ENCODE measurements at regions not wholly inside any gene's neighbourhood (a gene's known extent, or its start where the extent isn't known, plus 50 kb on each side); places are given as distances from the start of the nearest gene placed in this dataset.
A peak's percentile ranks its signal among the peaks of the same experiment; 100 is the strongest.

DNA sequence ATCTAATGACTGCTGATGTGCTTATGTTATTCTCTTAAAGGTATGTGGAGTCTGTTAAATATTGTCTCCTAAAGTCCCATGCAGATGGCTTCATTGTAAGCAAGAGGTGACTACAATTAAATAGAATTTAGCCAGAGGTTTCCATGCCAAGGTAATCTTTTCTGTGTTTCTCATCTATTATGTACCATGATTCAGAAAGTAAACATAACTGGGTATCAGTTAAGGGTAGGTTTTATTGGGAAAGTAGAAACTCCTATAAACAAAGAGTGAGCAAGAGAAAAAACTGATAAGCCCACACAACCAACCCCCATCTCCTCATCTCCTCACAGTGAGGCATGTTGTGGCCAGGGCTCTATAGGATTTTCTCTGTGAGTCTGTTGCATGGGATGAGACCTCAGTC, 611.7 kb downstream of the SNAPC1 start:
- DNase-seq (ENCODE audit: low read depth in 2 of 2) = no peak

DNA sequence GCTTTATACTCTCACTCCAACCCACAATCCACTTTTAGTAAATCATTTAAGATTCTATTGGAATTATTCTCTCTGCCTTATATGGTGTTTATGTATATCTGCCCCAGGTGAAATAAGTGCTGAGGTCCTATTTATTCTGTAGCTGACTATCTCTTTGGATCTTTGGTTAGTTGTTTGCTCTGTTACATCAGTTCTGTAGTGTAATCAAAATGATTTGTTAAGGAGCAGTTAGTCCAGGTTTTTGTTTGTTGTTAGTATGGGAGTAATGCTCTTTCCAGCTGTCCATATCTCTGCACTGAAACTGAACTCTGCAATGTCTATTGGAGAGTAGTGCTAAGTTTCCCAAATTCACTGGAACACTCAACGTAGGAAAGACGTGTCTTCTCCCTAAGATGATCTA, 615.8 kb downstream of the SNAPC1 start:
- DNase-seq (ENCODE audit: low read depth in 2 of 2) = no peak

DNA sequence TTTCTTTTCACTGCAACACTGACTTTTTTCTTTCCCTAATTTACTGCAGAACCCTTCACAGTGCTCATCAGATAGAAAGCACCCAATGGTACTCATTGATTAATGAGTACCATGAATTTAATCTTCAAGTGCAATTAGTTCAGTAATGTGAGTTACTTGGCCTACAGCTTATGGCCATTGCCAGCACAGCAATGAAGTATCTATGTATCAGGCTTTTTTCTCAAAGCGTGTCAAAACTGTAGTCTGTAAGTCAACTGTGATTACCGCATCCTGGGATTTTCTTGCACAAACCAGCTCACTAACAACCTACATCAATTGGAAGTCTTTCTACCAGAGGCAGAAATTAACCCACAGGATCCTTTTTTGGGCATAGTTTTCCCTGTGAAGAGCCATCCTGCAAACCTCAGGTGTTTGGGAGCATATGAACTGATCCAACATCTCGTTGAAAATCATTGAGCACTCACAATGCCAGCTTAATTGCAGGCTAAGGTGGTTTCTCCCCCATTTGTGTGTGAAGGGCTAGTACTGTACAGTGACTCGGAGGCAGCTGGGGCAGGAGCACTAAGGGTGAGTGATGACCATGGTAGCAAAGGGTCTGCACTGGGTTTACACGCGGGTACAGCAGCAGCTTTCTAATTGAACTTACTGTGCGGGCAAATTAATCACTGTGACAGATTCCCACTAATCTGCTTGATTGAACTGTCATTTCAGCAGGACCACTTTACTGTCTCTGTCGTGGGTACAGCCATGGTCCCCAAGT, 619.3 kb downstream of the SNAPC1 start:
- DNase-seq (ENCODE audit: low read depth in 2 of 2) = no peak

DNA sequence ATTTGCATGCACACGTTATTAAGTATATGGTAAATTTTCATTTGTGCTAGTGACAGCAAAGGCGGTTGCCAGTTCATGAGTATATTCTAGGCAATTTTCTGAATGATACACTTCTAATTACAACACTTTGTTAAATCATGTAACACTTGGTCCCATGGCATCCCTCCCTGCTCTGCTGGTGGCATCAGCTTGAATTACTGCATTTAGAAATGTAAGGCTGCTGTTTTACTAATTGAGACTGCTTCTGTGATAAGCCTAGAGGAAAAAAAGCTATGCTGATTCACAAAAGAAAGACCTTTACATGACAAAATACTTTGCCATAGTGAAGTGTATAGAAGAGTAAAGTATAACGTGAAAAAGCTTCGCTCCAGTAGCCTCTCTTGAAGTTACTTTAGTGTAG, 636.1 kb downstream of the KCNH5 start:
- no peak for DNase-seq (ENCODE audit: low read depth in 2 of 2)

DNA sequence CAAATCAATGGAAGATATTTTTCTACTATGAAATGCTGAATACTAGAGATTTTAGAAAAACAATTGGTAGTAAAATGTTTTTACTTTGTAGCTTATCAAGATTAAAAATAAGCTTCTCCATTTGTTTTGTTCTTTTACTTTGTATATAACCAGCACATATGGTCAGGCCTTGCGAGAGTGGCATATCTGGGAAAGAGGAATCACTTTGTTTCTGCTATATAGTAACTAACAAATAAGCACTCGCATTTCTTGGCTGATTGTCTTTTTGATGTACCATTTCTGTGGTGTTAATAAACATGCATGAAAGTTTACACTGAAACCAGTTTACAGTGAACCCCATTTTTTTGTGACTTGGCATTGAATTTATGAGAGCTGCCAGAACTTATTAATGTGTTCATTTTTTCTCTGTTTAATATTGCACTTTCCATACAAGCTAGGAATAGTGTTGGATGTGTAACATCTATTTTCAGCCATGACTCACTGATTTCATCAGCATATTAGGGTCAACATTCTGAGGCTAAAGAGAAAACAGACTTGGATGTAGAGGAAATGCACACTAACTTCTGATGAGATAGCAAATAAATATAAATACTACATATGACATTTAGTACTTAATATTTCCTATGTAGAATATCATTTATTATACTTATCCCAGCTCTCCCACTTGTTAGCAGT, 635.5 kb downstream of the KCNH5 start:
- DNase-seq (ENCODE audit: low read depth in 2 of 2) = no peak

DNA sequence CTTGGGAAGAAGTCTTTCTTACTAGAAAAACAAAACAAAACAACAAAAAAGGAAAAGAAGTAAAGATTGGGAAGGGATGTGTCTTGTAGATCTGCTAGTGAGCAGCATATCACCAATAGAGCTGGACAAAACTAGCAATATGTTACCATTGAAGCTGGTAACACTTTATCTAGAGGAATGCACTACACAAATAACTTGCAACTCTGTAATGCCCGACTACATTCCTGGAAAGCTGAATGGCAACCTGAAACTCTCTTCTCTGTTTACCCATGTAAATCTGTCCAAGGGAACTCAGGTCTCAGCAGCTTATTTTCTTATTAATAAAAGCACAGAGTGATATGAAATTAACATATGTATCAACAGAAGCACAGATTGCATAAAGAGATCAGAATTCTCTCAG, 624.4 kb downstream of the KCNH5 start:
- DNase-seq (ENCODE audit: low read depth in 2 of 2) = no peak

DNA sequence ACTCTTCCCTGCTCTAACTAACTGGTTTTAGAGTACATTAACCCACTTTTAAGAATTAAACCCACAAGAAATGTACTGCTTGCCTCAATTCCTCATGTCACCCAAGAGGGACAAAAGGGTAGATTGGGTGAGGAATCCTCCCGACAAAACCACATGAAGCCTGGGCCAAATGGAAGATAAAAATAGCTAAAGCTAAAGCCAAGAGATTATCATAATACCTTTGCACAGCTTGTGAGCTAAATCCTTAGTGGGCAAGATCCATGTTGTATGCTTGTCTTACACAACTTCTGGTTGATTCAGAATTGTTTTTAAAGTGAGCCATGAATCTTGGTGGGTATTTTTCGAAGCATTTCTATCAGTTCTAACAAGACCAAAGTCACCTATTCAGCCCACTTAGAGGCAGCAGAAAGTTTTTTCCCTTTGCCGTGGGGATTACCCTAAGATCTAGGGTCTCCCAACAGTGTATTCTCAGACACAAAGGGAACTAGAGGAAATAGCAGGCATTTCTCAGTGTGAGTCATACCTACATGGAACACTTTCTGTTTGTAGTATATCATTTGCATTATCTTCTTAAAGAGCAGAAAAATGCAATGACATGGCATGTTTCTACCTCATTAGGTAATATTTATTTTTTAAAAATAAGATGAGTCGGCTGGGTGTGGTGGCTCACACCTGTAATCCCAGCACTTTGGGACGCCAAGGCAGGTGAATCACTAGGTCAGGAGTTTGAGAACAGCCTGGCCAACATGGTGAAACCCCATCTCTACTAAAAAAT, 616.6 kb downstream of the KCNH5 start:
- peak; percentile 3 to 70 for DNase-seq (ENCODE audit: low read depth in 2 of 2)

DNA sequence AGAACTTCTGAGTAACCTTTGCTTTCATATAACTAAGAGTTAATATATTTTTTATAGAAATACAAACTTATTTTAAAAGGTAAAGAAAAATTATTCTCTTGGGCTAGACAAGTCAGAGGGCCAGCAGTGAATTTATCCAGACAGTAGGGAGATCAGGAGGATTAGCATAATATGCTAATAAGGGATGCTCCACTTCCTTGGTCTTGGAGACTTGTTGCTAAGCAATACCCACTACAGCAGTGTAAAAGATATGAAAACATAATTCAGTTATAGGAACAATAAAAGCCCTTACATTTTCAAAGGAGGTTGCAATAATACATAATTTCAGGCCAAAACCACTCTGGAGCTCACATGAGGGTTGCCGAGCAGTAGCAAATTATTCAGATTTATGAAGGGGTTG, 615.6 kb downstream of the KCNH5 start:
- no peak for DNase-seq (ENCODE audit: low read depth in 2 of 2)

DNA sequence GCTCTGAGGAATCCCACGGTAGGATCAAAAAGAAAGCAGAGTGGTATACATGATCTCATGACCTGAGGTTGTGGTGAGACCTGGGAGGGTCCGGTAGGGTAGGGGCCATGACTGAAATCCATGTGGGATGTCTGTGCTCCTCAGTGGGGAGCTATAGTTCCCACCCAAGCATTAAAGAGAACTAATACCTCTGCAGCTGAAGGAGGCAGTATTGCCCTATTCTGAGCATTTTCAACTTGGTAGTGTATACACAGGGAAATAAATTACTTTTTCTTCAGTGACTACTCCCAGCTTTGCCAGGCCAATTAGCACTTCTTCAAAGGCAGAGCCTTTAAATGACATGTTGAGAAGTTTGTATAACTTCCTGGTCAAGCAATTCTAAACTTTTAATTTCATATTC, 613.8 kb downstream of the KCNH5 start:
- no peak for DNase-seq (ENCODE audit: low read depth in 2 of 2)

DNA sequence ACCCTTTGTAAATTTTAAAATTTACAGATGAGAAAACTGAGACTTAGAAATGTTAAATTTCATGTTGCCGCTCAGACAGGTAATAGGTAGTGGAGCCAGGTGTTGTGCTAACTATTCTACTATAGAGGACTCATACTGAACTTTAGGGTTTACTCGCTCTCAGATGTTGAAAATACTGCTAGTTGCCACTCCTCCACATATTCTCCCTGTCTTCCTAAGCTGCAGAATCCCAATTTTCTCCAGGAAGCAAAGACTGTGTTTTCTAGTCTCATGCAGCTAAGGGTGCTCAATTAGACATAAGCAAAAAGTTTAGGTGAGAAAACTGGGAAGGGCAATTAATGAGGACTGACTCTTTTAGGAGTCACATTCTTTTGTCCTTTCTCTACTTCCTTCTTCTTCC, 612.3 kb downstream of the KCNH5 start:
- no peak for DNase-seq (ENCODE audit: low read depth in 2 of 2)

DNA sequence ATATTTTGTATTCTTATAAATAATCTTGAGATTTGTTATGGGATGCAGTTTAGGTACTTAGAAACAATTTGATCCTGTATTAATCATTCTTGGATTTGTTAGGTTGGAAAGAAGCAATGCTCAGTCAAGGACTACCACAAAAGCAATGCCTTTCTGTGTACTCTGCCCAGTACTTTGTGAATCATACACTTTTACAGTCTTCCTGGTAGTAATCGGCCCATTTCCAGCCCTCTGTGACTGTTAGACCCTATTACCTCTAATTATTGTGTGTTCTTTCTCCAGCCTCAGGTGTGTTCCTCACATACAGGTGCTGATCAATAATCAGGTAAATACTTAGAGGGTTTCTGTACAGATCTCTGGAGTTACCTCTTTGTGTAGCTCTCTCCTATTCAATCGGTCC, 609.0 kb downstream of the KCNH5 start:
- no peak for DNase-seq (ENCODE audit: low read depth in 2 of 2)

DNA sequence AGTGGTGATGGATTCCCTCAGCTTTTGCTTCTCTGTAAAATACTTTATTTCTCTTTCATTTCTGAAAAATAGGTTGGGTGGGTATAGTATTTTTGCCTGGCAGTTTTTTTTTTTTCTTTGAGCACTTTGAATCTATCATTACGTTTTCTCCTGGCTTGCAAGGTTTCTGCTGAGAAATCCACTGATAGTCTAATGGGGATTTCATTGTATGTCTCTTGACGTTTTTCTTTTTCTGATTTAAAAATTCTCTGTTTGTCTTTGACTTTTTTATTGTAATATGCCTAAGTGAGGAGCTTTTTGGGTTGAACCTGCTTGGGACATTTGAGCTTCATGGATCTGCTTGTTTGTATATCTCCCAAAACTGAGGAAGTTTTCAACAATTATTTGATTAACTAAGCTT, 606.0 kb downstream of the KCNH5 start:
- no peak for DNase-seq (ENCODE audit: low read depth in 2 of 2)

DNA sequence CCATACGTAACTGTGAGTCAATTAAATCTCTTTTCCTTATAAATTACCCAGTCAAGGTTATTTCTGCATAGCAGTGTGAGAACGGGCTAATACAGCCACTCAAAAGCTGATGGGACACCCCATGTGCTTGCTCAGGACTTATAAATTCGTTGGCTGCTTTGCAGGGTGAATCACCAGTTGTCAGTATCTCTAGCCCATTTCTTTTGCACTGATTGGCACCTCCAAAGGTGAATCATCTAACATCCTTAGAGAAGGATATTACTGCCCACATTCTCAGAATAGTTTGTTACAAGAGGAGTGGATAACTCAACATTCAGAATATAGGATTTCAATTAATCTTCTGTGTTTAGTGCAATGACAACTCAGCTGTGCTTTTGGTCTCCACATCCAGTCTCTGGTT, 601.5 kb downstream of the KCNH5 start:
- no peak for DNase-seq (ENCODE audit: low read depth in 2 of 2)

DNA sequence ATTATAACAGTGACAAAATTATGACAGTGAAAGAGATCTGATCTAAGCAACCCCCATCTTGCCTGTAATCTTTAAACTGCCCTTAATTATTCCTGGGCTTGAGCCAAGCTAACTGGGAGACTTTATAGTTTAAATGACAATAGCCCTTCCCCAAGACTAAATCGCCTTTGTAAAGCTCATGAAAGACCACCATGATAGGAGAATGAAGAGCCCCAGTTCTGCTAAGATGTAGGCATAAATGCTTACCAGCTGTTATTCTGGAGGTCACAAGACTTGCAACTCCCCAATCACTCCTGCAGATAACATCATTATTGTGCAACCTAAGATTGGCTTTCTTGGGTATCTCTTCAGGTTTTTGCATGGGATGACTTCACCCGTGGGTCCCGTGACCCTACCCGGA, 599.7 kb downstream of the KCNH5 start:
- DNase-seq (ENCODE audit: low read depth in 2 of 2) = no peak

DNA sequence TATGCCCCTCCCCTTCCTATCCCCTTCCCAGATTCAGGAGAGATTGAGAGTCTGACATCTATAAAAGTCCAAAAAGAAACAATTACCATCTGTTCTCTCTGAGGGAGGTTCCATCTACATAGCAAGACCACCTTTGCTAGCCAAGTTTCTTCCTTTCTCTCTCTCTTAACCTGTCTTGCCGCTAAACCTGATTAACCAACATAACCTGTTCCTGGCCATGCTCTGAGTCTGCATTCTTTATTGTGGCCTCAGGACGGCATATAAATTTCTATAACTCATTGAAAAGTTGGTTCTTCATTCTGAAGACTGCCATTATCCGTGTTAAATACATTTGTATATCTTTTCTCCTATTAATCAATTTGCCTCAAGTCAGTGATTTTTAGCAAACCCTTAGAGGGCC, 594.0 kb downstream of the KCNH5 start:
- no peak for DNase-seq (ENCODE audit: low read depth in 2 of 2)

DNA sequence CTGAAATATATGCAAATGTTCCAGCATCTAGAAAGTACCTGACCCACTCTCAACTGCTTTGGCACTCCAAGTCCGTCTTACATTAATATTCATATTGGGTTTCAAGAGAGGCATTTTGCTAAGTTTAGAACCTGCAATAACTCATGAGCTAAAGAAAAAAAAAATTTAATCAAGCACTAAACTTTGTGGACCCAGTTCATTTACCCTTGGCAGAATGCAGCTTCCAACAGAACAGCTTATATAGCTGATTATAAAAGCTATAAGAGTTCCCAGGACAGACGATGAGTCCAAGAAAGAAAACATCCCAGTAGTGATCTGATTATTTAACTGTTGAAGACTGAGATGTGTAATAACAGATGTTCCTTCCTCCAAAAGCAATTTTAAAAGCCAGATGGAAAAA, 592.0 kb downstream of the KCNH5 start:
- DNase-seq (ENCODE audit: low read depth in 2 of 2) = no peak

DNA sequence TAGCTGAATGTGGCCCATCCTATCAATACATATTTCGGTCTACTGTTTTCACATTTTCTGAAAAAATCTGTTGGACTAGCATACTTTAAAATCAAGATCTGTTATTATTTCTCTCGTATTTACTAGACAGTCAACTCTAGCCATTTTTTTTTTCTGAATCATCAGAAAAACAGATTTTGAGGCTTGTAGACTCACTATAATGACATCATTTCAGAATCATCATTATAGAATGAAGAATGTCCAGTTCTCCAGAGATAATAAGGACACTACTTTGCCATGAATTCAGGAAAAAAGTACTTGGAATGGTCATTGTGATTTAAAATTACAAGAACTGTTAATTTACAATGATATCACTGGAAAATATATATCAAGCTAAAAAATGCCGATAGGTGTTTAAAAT, 589.8 kb downstream of the KCNH5 start:
- no peak for DNase-seq (ENCODE audit: low read depth in 2 of 2)

DNA sequence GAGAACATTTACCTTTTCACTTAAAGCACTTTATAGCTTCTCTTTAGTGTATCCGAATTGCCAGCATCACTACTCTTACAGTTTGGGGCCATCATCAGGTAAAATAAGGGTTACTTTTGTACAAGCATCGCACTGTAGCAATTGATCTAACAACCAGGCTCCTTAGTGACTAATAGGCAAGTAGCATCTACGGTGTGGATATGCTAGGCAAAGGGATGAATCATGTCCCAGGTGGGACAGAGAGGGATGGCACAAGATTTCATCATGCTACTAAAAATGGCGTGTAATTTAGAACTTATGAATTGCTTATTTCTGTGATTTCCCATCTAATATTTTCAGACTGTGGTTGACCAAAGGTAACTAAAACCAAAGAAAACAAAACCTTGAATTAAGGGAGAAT, 582.3 kb downstream of the KCNH5 start:
- DNase-seq (ENCODE audit: low read depth in 2 of 2) = no peak

DNA sequence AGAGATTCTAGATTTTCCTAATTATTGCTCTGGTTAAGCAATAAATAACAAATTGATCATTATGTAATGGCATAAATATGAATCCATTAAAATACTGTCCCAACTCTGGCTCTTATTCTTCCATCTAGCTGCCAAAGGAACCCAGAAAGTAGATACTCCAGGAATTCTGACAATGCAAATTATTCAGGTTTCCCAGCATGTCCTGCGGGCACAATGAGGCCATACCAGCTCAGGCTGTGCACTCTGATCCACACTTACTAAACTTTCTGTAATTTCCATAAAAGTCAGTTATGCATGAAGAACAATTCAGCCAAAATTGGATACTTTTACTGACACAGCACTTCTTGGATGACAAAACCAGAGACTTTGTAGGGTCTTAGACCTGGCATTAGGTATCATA, 576.3 kb downstream of the KCNH5 start:
- DNase-seq (ENCODE audit: low read depth in 2 of 2) = no peak

DNA sequence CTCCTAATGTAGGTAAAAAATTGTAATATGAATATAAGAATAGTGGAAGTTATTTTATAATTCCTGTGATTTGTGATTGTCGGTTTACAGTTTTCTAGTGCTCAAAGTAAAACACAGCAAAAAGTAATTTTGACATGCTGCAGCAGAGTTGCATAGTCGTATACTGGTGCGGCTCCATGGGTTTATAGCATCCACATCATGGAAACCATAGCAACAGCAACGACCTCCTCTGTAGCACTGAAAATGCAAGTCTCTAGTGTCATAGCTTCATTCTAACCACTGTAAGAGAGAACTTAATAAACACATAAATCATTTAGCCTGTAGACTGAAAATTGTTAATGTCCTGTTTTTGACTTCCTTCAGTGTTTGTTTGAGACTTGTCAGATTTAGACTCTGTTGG, 574.3 kb downstream of the KCNH5 start:
- no peak for DNase-seq (ENCODE audit: low read depth in 2 of 2)

DNA sequence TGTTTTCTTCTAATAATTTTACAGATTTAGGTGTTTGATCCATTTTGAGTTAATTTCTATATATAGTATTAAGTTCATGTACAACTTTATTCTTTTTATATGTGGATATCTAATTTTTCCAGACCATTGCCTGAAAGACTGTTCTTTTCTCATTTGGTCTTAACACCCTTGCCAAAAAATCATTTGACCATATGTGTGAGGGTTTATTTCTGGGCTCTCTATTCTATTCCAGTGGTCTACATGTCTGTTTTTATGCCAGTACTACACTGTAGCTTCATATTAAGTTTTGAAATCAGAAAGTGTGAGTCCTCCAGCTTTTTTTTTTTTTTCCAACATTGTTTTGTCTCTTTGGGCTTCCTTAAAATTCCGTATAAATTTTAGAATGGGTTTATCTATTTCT, 554.1 kb downstream of the KCNH5 start:
- DNase-seq (ENCODE audit: low read depth in 2 of 2) = no peak

DNA sequence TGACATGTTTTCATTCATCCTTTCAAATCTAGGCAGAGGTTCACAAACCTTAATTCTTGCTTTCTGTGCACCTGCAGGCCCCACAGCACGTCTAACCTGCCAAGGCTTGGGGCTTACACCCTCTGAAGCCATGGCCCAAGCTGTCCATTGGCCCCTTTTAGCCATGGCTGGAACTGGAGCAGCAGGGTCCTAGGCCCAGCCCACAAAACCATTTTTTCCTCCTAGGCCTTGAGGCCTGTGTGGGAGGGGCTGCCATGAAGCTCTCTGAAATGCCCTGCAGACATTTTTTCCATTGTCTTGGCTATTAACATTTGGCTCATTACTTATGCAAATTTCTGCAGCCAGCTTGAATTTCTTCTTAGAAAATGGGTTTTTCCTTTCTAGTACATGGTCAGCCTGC, 547.5 kb downstream of the KCNH5 start:
- no peak for DNase-seq (ENCODE audit: low read depth in 2 of 2)

Measured in dermis microvascular lymphatic vessel endothelial cell (primary cell).